ENCODE measurements at regions not wholly inside any gene's neighbourhood (a gene's known extent, or its start where the extent isn't known, plus 50 kb on each side); places are given as distances from the start of the nearest gene placed in this dataset.

GRCh38 chr1:163652441-163652840 is 330.7 kb downstream of the NUF2 start:
- FAIRE-seq (no peak), DNase-seq (ENCODE audit: low spot score) (no peak)

GRCh38 chr1:163655565-163655964 is 333.8 kb downstream of the NUF2 start:
- FAIRE-seq: no peak
- no peak for DNase-seq (ENCODE audit: low spot score)

- no peak for DNase-seq (ENCODE audit: low spot score)
- FAIRE-seq: no peak
These were observed 334.5 kb downstream of the NUF2 start for GRCh38 chr1:163656095-163656759.

GRCh38 chr1:163657719-163658118 is 336.0 kb downstream of the NUF2 start:
- no peak for DNase-seq (ENCODE audit: low spot score)

GRCh38 chr1:163661391-163661790 is 339.6 kb downstream of the NUF2 start:
- FAIRE-seq (no peak), DNase-seq (ENCODE audit: low spot score) (no peak)

More at GRCh38 chr1:163657719-163658118, 336.0 kb downstream of the NUF2 start:
- FAIRE-seq: no peak

GRCh38 chr1:163664671-163665335 is 343.0 kb downstream of the NUF2 start:
- DNase-seq (ENCODE audit: low spot score): no peak
- no peak for FAIRE-seq

- DNase-seq (ENCODE audit: low spot score): no peak
- no peak for FAIRE-seq
These were observed 346.7 kb downstream of the NUF2 start for GRCh38 chr1:163668472-163668871.

- no peak for FAIRE-seq
- no peak for DNase-seq (ENCODE audit: low spot score)
These were observed 349.4 kb downstream of the NUF2 start for GRCh38 chr1:163670989-163671757.

GRCh38 chr1:163672976-163673758 is 351.4 kb downstream of the NUF2 start:
- DNase-seq (ENCODE audit: low spot score) (no peak), FAIRE-seq (no peak)

GRCh38 chr1:163673759-163674151 is 352.0 kb downstream of the NUF2 start:
- no peak for FAIRE-seq
- DNase-seq (ENCODE audit: low spot score): no peak

- FAIRE-seq: no peak
- no peak for DNase-seq (ENCODE audit: low spot score)
These were observed 352.5 kb downstream of the NUF2 start for GRCh38 chr1:163674236-163674635.

- no peak for DNase-seq (ENCODE audit: low spot score)
- FAIRE-seq: no peak
These were observed 363.0 kb downstream of the NUF2 start for GRCh38 chr1:163684785-163685184.

GRCh38 chr1:163692266-163692665 is 370.5 kb downstream of the NUF2 start:
- no peak for FAIRE-seq
- no peak for DNase-seq (ENCODE audit: low spot score)

- no peak for DNase-seq (ENCODE audit: low spot score)
- no peak for FAIRE-seq
These were observed 375.4 kb downstream of the NUF2 start for GRCh38 chr1:163697137-163697536.

- no peak for FAIRE-seq
- DNase-seq (ENCODE audit: low spot score): no peak
These were observed 380.1 kb downstream of the NUF2 start for GRCh38 chr1:163701783-163702374.

GRCh38 chr1:163703794-163704193 is 382.0 kb downstream of the NUF2 start:
- FAIRE-seq: no peak
- DNase-seq (ENCODE audit: low spot score): no peak

- FAIRE-seq (no peak), DNase-seq (ENCODE audit: low spot score) (no peak)
These were observed 385.2 kb downstream of the NUF2 start for GRCh38 chr1:163706915-163707314.

- no peak for DNase-seq (ENCODE audit: low spot score)
These were observed 387.9 kb downstream of the NUF2 start for GRCh38 chr1:163709636-163710035.

GRCh38 chr1:163712321-163712720 is 390.6 kb downstream of the NUF2 start:
- DNase-seq (ENCODE audit: low spot score) (no peak), FAIRE-seq (no peak)

More at GRCh38 chr1:163709636-163710035, 387.9 kb downstream of the NUF2 start:
- no peak for FAIRE-seq

- FAIRE-seq (no peak), DNase-seq (ENCODE audit: low spot score) (no peak)
These were observed 398.5 kb downstream of the NUF2 start for GRCh38 chr1:163720294-163720693.

GRCh38 chr1:163725551-163725950 is 403.8 kb downstream of the NUF2 start:
- no peak for FAIRE-seq

More at GRCh38 chr1:163725551-163725950, 403.8 kb downstream of the NUF2 start:
- DNase-seq (ENCODE audit: low spot score): no peak

All from RCC 7860 (cell line).